Brain microvascular endothelial cell (primary cell): ENCODE measurements at regions not wholly inside any gene's neighbourhood (a gene's known extent, or its start where the extent isn't known, plus 50 kb on each side); places are given as distances from the start of the nearest gene placed in this dataset.

Source experiments
- DNase-seq: peaks from one replicate; pipeline ENCODE4 v3.0.0-alpha.2; 2020
- H3K27ac ChIP-seq: fragments of 250-450 bp; sonication (Bioruptor Pico); 2 replicates; pipeline ENCODE4 v1.5.1; 2020; ENCODE audit warnings: mild to moderate bottlenecking, moderate library complexity
- H3K27me3 ChIP-seq: fragments of 250-450 bp; sonication (Bioruptor Pico); replicated peaks from 2 replicates; pipeline ENCODE4 v1.5.1; 2020; ENCODE audit warnings: mild to moderate bottlenecking
- H3K36me3 ChIP-seq: fragments of 250-450 bp; sonication (Bioruptor Pico); replicated peaks from 2 replicates; pipeline ENCODE4 v1.5.1; 2020; ENCODE audit warnings: mild to moderate bottlenecking
- H3K4me3 ChIP-seq: 2 replicates; pipeline ENCODE4 v1.5.1; 2011; ENCODE audit warnings: low read depth, mild to moderate bottlenecking, control low read depth, low read length, moderate library complexity
- in situ Hi-C: cut with HindIII; loops from 2 replicates; pipeline ENCODE4 v1.10.0; 2017; ENCODE audit warnings: low sequenced_read_pairs, low pct_ligation_motif_present
- TF ChIP-seq, protein P1 (sequence below): IDR thresholded peaks from 2 replicates; pipeline ENCODE4 v1.5.1; 2011; ENCODE audit warnings: low read depth, mild to moderate bottlenecking, moderate library complexity, low read length, control low read depth, inconsistent platforms; ENCODE audit errors: missing control alignments

DNA sequence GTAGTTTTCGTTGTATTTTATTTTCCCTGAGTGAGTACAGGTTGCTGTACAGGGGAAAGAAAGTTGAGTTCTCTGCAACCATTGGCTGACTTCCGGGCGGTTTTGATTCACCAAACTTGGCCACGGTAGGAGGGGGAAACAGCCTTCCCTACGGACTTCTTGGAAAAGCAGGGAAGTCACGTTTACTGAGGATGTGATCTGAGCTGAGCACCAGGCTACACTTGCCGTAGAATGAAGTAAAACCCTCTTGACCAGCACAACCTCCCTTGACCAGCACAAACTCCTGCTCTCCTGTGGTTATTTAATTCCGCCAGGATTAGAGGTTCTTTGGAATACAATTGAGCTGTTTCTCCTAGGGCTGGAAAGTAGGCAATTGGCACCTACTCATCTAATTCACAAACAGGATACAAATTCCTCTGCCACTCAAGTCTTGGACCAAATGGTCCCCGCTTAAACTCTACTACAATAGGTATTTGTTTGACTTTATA is 242.0 kb upstream of the RBFOX1 start:
- Histone ChIP-seq H3K27ac (no peak overlapping the region), H3K27me3 (no peaks in the 10 kb centered on the region), H3K4me3 (no peak overlapping the region), H3K36me3 (no peaks in the 10 kb centered on the region)
- TF ChIP-seq, protein P1, sequence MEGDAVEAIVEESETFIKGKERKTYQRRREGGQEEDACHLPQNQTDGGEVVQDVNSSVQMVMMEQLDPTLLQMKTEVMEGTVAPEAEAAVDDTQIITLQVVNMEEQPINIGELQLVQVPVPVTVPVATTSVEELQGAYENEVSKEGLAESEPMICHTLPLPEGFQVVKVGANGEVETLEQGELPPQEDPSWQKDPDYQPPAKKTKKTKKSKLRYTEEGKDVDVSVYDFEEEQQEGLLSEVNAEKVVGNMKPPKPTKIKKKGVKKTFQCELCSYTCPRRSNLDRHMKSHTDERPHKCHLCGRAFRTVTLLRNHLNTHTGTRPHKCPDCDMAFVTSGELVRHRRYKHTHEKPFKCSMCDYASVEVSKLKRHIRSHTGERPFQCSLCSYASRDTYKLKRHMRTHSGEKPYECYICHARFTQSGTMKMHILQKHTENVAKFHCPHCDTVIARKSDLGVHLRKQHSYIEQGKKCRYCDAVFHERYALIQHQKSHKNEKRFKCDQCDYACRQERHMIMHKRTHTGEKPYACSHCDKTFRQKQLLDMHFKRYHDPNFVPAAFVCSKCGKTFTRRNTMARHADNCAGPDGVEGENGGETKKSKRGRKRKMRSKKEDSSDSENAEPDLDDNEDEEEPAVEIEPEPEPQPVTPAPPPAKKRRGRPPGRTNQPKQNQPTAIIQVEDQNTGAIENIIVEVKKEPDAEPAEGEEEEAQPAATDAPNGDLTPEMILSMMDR, result no peak
- DNase-seq, result no peak
- in situ Hi-C loops, result no loop called here

DNA sequence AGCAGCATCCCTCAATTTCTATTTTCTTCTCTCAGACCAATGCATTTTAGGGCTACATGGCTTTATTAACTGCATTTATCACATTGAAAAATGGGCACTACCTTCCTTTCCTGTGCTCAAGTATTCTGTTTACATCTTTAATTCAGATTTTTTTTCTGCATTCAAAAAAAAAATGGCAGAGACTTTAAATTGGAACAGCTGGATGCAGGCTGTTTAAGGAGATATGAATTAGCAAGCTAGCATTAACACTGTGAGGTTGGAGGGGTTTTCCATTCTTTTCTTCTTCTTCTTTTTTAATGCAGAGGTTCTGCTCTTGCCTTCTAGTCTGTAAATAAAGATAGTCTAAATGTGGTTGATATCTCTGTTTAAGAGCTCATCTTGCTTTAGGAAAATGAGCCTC is 242.9 kb upstream of the RBFOX1 start:
- H3K27ac ChIP-seq, result no peak overlapping the region
- no peak for DNase-seq
- H3K36me3 ChIP-seq, result no peaks in the 10 kb centered on the region
- no peaks in the 10 kb centered on the region for H3K27me3 ChIP-seq
- no peak overlapping the region for H3K4me3 ChIP-seq
- in situ Hi-C loops, result no loop called here
- TF ChIP-seq, protein P1, result no peak

DNA sequence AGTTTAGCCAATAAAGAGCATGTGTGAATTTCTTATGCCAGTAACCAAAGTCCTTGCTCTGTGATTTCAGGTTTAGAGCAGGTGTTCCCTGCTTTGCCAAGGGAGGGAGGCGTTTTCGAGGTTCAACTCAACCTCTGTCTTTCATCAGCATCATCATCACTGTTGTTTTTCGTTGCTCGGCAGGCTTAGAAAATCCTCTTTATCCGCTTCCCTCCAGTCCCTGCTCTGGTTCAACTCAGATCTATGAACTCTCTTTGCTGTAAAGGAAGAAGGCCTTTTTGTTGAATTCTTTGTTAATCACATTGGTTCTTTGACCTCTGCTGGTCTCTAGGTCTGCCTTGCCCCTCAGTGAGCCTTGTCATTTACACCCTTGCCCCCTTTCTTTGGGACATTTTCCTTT is 243.9 kb upstream of the RBFOX1 start:
- Histone ChIP-seq H3K27ac (no peak overlapping the region), H3K36me3 (no peaks in the 10 kb centered on the region), H3K4me3 (no peak overlapping the region), H3K27me3 (no peaks in the 10 kb centered on the region)
- no peak for DNase-seq
- TF ChIP-seq, protein P1, result no peak
- in situ Hi-C loops, result no loop called here

DNA sequence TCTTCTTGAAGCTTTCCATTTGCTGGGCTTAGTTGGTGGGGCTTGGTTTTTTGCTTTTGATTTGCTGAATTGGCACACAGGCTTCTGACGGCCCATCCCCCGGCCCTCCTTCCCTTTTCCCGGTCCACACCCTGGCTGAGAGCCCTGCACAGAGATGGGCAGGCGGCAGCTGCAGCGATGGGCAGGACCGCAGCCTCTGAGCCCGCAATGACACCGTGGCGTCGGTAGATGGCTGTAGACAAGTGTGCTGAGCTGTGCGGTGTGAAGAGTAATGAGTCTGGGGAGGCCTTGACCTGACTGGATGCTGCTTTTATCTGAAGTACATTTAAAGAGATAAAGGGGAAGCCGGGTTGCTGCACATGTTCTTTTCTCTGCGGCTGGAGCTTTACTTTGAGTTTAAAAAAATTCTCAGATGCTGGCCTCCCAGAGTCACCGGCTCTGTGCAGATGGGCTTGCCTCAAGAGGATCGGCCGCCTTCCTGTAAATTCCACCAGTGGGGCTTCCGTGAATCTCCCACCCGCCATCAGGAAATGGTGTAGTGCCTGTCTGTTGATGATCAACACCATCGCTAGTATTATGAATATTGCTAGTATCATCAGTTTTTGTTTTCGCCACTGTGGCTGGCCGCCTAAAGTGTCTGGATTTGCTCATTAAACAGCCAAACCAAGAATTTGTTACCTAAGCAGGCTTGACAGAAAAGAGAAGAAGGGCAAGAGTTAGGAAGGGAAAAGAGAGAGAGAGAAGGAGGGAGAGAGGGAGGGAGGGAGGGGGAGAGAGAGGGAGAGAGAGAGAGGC is 245.6 kb upstream of the RBFOX1 start:
- H3K27ac ChIP-seq, result no peak overlapping the region
- H3K36me3 ChIP-seq, result no peaks in the 10 kb centered on the region
- in situ Hi-C loops, result no loop called here
- TF ChIP-seq, protein P1, result no peak
- no peaks in the 10 kb centered on the region for H3K27me3 ChIP-seq
- H3K4me3 ChIP-seq, result no peak overlapping the region
- no peak for DNase-seq

DNA sequence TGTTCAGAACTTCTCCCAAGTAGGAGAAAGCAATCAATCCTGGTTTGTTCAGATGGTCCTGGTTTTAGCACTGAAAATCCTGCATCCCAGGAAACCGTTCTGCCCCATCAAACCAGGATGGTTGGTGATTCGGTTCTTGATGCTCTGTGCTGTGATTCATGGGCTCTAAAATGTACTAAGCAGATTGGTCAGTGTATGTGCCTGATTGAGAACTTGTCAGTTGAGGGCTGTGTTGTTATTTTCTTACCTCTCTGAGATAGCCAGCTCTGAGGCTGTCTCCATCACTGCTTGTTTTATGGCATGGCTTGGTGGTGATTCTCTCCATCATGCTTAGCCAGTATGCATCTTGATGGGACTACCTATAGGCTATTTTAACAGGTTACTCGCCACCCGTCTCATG is 246.9 kb upstream of the RBFOX1 start:
- H3K27me3 ChIP-seq, result no peaks in the 10 kb centered on the region
- TF ChIP-seq, protein P1, result no peak
- no peaks in the 10 kb centered on the region for H3K36me3 ChIP-seq
- in situ Hi-C loops, result no loop called here
- H3K27ac ChIP-seq, result no peak overlapping the region
- no peak overlapping the region for H3K4me3 ChIP-seq
- no peak for DNase-seq

DNA sequence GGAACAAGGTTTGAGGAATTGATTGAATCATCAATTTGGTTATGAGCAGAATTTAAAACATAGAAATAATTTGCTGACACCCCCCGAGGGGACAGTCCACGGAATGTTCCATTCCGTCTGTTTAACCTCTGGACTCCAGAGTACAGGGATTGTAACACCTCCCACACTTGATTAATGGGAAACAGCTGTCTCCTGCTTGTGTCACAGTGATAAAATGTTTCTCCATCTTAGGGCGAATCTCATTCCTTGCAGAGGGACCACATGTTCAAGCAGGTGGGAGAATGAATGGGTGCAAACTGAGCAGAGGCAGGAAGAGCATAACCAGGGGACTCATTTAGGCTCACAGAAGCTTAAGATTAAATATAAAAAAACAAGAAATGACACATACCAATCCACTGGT is 249.5 kb upstream of the RBFOX1 start:
- TF ChIP-seq, protein P1, result no peak
- Histone ChIP-seq H3K27ac (no peak overlapping the region), H3K36me3 (no peaks in the 10 kb centered on the region), H3K27me3 (no peaks in the 10 kb centered on the region), H3K4me3 (no peak overlapping the region)
- DNase-seq, result no peak
- in situ Hi-C loops, result no loop called here
